GM19351 (cell line): ENCODE measurements at regions not wholly inside any gene's neighbourhood (a gene's known extent, or its start where the extent isn't known, plus 50 kb on each side); places are given as distances from the start of the nearest gene placed in this dataset.
"Not testable (repeated sequence)": the region's sequence is repeated elsewhere in the genome, so short reads cannot be mapped to it uniquely, and the experiment has no call there.

Experiments
- ATAC-seq: cut with Tn5 transposase; IDR thresholded peaks from one replicate; pipeline ENCODE4 v1.9.1; 2021; ENCODE audit warnings: mild to moderate bottlenecking, moderate library complexity; ENCODE audit not compliant: unreplicated experiment

- ATAC-seq = no peak
Measured at GRCh38 chr13:44756276-44756810, 180.2 kb upstream of the TSC22D1 start.

GRCh38 chr13:44755872-44756271 is 179.7 kb upstream of the TSC22D1 start:
- ATAC-seq = no peak

- no peak for ATAC-seq
Measured at GRCh38 chr13:44752164-44752563, 176.0 kb upstream of the TSC22D1 start.

GRCh38 chr13:44750630-44751029 is 174.5 kb upstream of the TSC22D1 start:
- no peak for ATAC-seq

GRCh38 chr13:44749906-44750305 is 173.8 kb upstream of the TSC22D1 start:
- no peak for ATAC-seq

GRCh38 chr13:44748439-44748838 is 172.3 kb upstream of the TSC22D1 start:
- no peak for ATAC-seq

GRCh38 chr13:44747179-44747578 is 171.0 kb upstream of the TSC22D1 start:
- ATAC-seq = no peak

- ATAC-seq = no peak
Measured at GRCh38 chr13:44746690-44747089, 170.6 kb upstream of the TSC22D1 start.

- no peak for ATAC-seq
Measured at GRCh38 chr13:44744880-44745633, 168.9 kb upstream of the TSC22D1 start.

GRCh38 chr13:44739539-44739938 is 163.4 kb upstream of the TSC22D1 start:
- ATAC-seq = no peak

- no peak for ATAC-seq
Measured at GRCh38 chr13:44739120-44739519, 163.0 kb upstream of the TSC22D1 start.

- no peak for ATAC-seq
Measured at GRCh38 chr13:44738463-44738862, 162.3 kb upstream of the TSC22D1 start.

- no peak for ATAC-seq
Measured at GRCh38 chr13:44735806-44736205, 159.7 kb upstream of the TSC22D1 start.

- ATAC-seq = no peak
Measured at GRCh38 chr13:44734201-44734707, 158.1 kb upstream of the TSC22D1 start.

GRCh38 chr13:44732503-44733098 is 156.5 kb upstream of the TSC22D1 start:
- ATAC-seq = no peak

GRCh38 chr13:44730851-44731250 is 154.7 kb upstream of the TSC22D1 start:
- no peak for ATAC-seq

GRCh38 chr13:44730099-44730498 is 154.0 kb upstream of the TSC22D1 start:
- no peak for ATAC-seq

- not testable (repeated sequence) for ATAC-seq
Measured at GRCh38 chr13:44727591-44727990, 151.5 kb upstream of the TSC22D1 start.

GRCh38 chr13:44726778-44727177 is 150.6 kb upstream of the TSC22D1 start:
- ATAC-seq = no peak

GRCh38 chr13:44726214-44726613 is 150.1 kb upstream of the TSC22D1 start:
- ATAC-seq = no peak

- ATAC-seq = no peak
Measured at GRCh38 chr13:44719857-44720671, 143.9 kb upstream of the TSC22D1 start.
